HCT116 (cell line): ENCODE measurements at regions not wholly inside any gene's neighbourhood (a gene's known extent, or its start where the extent isn't known, plus 50 kb on each side); places are given as distances from the start of the nearest gene placed in this dataset.

ENCODE experiments used
- ATAC-seq: fragments of 200-7000 bp; cut with Tn5 transposase; 2 replicates; pipeline ENCODE4 v1.9.1; 2020; ENCODE audit warnings: mild to moderate bottlenecking, moderate library complexity
- BruUV-seq: library from RNA; stranded (reverse); fragments of 400-500 nt; replicated peaks from 2 replicates; lab custom pipeline; 2021; lab: Mats Ljungman, UMichigan
- CTCF ChIA-PET: fragments of 300-600 bp; sonication (Branson Sonifier 250); formaldehyde crosslinking; loops from one replicate; lab custom pipeline; 2021; ENCODE audit warnings: antibody characterized with exemption; lab: Charles Lee
- POLR2A ChIA-PET: fragments of 300-600, 350-600 bp; sonication (Branson Sonifier 250); formaldehyde crosslinking; loops from one replicate; lab custom pipeline; 2021; ENCODE audit warnings: antibody characterized with exemption; lab: Charles Lee
- RAD21 ChIA-PET, 2 experiments: fragments of 300-600 bp; sonication (Branson Sonifier 250); formaldehyde crosslinking; loops; one replicate each; lab custom pipeline; 2023; ENCODE audit warnings: low total read pairs in 2 of 2; ENCODE audit not compliant: uncharacterized antibody in 2 of 2, unreplicated experiment in 2 of 2, low non-redundant PET in 1 of 2; lab: Charles Lee
- DNase-seq: peaks from one replicate; pipeline ENCODE4 v3.0.0-alpha.2; 2010; ENCODE audit warnings: low read depth, low spot score
- H2AFZ ChIP-seq: fragments of 200-600 bp; shearing (Covaris generic), sonication (generic); 2 replicates; pipeline ENCODE4 v1.6.1; 2017; ENCODE audit warnings: low read depth, mixed run types, mixed read lengths, antibody characterized with exemption, low read length; ENCODE audit not compliant: poor library complexity, severe bottlenecking
- H3K27ac ChIP-seq: 2 replicates; pipeline ENCODE4 v1.5.1; 2012; ENCODE audit warnings: low read depth, low read length
- H3K27me3 ChIP-seq: fragments of 200-600 bp; sonication (generic); 2 replicates; pipeline ENCODE4 v1.6.1; 2016; ENCODE audit warnings: mixed run types, low read length, mixed read lengths; ENCODE audit not compliant: insufficient read depth
- H3K36me3 ChIP-seq, 2 experiments: fragments of 200-500 bp in 1 of 2; fragments of 200-600 bp in 1 of 2; sonication (Bioruptor generic) in 1 of 2; sonication (generic) in 1 of 2; 2 replicates each; pipeline versions ENCODE4 v1.5.1 to v1.6.1; 2014 to 2016; ENCODE audit warnings: low read length in 2 of 2, inconsistent platforms in 1 of 2, mixed read lengths in 1 of 2, mixed run types in 1 of 2; ENCODE audit not compliant: insufficient read depth in 2 of 2, control insufficient read depth in 1 of 2
- H3K4me1 ChIP-seq, 2 experiments: fragments of 200-600 bp in 1 of 2; sonication (generic) in 1 of 2; 2 replicates each; pipeline versions ENCODE4 v1.5.1 to v1.6.1; 2012 to 2017; ENCODE audit warnings: low read length in 2 of 2, inconsistent platforms in 1 of 2, mild to moderate bottlenecking in 1 of 2, mixed read lengths in 1 of 2, mixed run types in 1 of 2, moderate library complexity in 1 of 2; ENCODE audit not compliant: insufficient read depth in 2 of 2, control insufficient read depth in 1 of 2
- H3K4me2 ChIP-seq: fragments of 200-600 bp; sonication (generic); 2 replicates; pipeline ENCODE4 v1.6.1; 2017; ENCODE audit warnings: mixed run types, low read length, mixed read lengths
- H3K4me3 ChIP-seq, 2 experiments: fragments of 200-600 bp in 1 of 2; sonication (generic) in 1 of 2; replicated peaks in 1 of 2; 2 replicates each; pipeline ENCODE4 v1.5.1; 2011 to 2016; ENCODE audit warnings: low read length in 2 of 2, control low read depth in 1 of 2, low read depth in 1 of 2, mild to moderate bottlenecking in 1 of 2, mixed read lengths in 1 of 2, mixed run types in 1 of 2
- H3K79me2 ChIP-seq: fragments of 200-600 bp; sonication (generic); 2 replicates; pipeline ENCODE4 v1.6.1; 2017; ENCODE audit warnings: mild to moderate bottlenecking, mixed run types, low read length, moderate library complexity, mixed read lengths; ENCODE audit not compliant: insufficient read depth
- H3K9ac ChIP-seq: fragments of 200-600 bp; sonication (generic); 2 replicates; pipeline ENCODE4 v1.6.1; 2016; ENCODE audit warnings: low read length, mixed read lengths
- H3K9me2 ChIP-seq: fragments of 200-600 bp; sonication (generic), shearing (Covaris generic); 2 replicates; pipeline ENCODE4 v1.6.1; 2017; ENCODE audit warnings: mixed run types, mild to moderate bottlenecking, moderate library complexity; ENCODE audit not compliant: insufficient read depth
- H3K9me3 ChIP-seq, 2 experiments: fragments of 200-500 bp in 1 of 2; fragments of 200-600 bp in 1 of 2; sonication (Bioruptor generic) in 1 of 2; sonication (generic) in 1 of 2; 2 replicates each; pipeline ENCODE4 v1.6.1; 2014 to 2017; ENCODE audit warnings: low read length in 2 of 2, mixed read lengths in 2 of 2, inconsistent platforms in 1 of 2, low read depth in 1 of 2, mild to moderate bottlenecking in 1 of 2, mixed run types in 1 of 2, moderate library complexity in 1 of 2; ENCODE audit not compliant: control insufficient read depth in 1 of 2, insufficient read depth in 1 of 2
- H4K20me1 ChIP-seq: fragments of 200-600 bp; sonication (generic), shearing (Covaris generic); 2 replicates; pipeline ENCODE4 v1.6.1; 2017; ENCODE audit warnings: mixed run types, mild to moderate bottlenecking, moderate library complexity; ENCODE audit not compliant: insufficient read depth
- CEBPB ChIP-seq: IDR thresholded peaks from 2 replicates; pipeline ENCODE4 v1.6.1; 2012; ENCODE audit warnings: low read depth
- EGR1 ChIP-seq: IDR thresholded peaks from 2 replicates; pipeline ENCODE4 v1.6.1; 2012; ENCODE audit warnings: low read depth
- ELF1 ChIP-seq: IDR thresholded peaks from 2 replicates; pipeline ENCODE4 v1.6.1; 2012; ENCODE audit warnings: low read depth, borderline replicate concordance
- EZH2 ChIP-seq: fragments of 200-600 bp; sonication (generic); IDR thresholded peaks from 2 replicates; pipeline ENCODE4 v1.6.1; 2017; ENCODE audit warnings: antibody characterized with exemption, mixed run types
- EZH2phosphoT487 ChIP-seq: fragments of 200-600 bp; IDR thresholded peaks from 2 replicates; pipeline ENCODE4 v1.6.1; 2018; ENCODE audit warnings: antibody characterized with exemption, borderline replicate concordance
- FOSL1 ChIP-seq: IDR thresholded peaks from 2 replicates; pipeline ENCODE4 v1.6.1; 2012; ENCODE audit warnings: low read depth
- JUND ChIP-seq: IDR thresholded peaks from 2 replicates; pipeline ENCODE4 v1.6.1; 2012
- POLR2AphosphoS5 ChIP-seq: IDR thresholded peaks from 2 replicates; pipeline ENCODE4 v1.6.1; 2011; ENCODE audit warnings: mild to moderate bottlenecking, low read depth, low read length, moderate library complexity
- SP1 ChIP-seq: IDR thresholded peaks from 2 replicates; pipeline ENCODE4 v1.6.1; 2012; ENCODE audit warnings: low read depth
- TCF7L2 ChIP-seq: IDR thresholded peaks from 2 replicates; pipeline ENCODE4 v1.7.0; 2011; ENCODE audit warnings: borderline replicate concordance, inconsistent platforms; ENCODE audit not compliant: insufficient read depth, insufficient read length; ENCODE audit errors: extremely low read depth
- YY1 ChIP-seq: IDR thresholded peaks from 2 replicates; pipeline ENCODE4 v1.6.1; 2011; ENCODE audit warnings: low read length, low read depth, moderate library complexity, mild to moderate bottlenecking; ENCODE audit not compliant: insufficient replicate concordance; ENCODE audit errors: extremely low read depth
- ZFX ChIP-seq: fragments of 450-650 bp; IDR thresholded peaks from 2 replicates; pipeline ENCODE4 v1.6.1; 2017
- ZNF274 ChIP-seq: fragments of 200-500 bp; sonication (Bioruptor generic); IDR thresholded peaks from 2 replicates; pipeline ENCODE4 v1.6.1; 2014; ENCODE audit warnings: mild to moderate bottlenecking, low read depth, low read length, inconsistent platforms
- intact Hi-C: fragments of 100-400 bp; cut with micrococcal nuclease; formaldehyde crosslinking; loops from 2 replicates; pipeline ENCODE4 v1.10.0; 2022
- TF ChIP-seq, protein P1 (sequence below), 3 experiments: fragments of 200-600 bp in 1 of 3; sonication (generic) in 1 of 3; IDR thresholded peaks in 2 of 3; conservative IDR thresholded peaks in 1 of 3; 2 replicates each; pipeline ENCODE4 v1.5.1; 2012 to 2017; ENCODE audit warnings: low read depth in 2 of 3, low read length in 2 of 3, antibody characterized with exemption in 1 of 3, borderline replicate concordance in 1 of 3, control low read depth in 1 of 3, mild to moderate bottlenecking in 1 of 3, mixed read lengths in 1 of 3, mixed run types in 1 of 3, moderate library complexity in 1 of 3; ENCODE audit not compliant: insufficient read depth in 1 of 3
- TF ChIP-seq, protein P2 (sequence below): IDR thresholded peaks from 2 replicates; pipeline ENCODE4 v1.6.1; 2012
- TF ChIP-seq, protein P3 (sequence below): IDR thresholded peaks from 2 replicates; pipeline ENCODE4 v1.6.1; 2012; ENCODE audit warnings: low read depth

DNA sequence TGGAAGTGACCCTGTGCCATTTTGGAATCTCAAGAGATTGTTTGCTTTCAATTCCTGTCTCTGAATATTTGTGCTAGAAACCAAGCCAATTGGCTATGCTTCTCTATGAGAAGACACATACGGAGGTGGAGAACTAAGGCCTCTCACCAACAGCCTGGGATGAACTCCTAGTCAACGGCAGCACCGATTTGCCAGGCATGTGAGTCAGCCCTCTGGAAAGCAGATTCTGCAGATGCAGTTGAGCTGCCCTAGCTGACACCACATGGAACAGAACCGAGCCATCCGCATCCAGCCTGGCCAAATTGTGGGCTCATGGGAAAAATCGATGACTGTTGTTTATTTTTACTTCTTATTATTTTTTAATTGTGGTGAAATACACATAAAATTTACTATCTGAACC, 58.2 kb upstream of the WDFY3 start:
- CTCF ChIA-PET = no interaction called here
- H3K27ac ChIP-seq = no peak overlapping the region
- no peaks in the 10 kb centered on the region for H3K4me1 ChIP-seq
- no peaks in the 10 kb centered on the region for H3K36me3 ChIP-seq
- no peaks in the 10 kb centered on the region for H4K20me1 ChIP-seq
- no peak overlapping the region for H3K9ac ChIP-seq
- no peaks in the 10 kb centered on the region for H3K9me2 ChIP-seq
- BruUV-seq = no TSS peak
- POLR2A ChIA-PET = no interaction called here
- H2AFZ ChIP-seq = no peak overlapping the region
- ATAC-seq = no peak
- no peak overlapping the region for H3K4me3 ChIP-seq
- TF ChIP-seq FOSL1 (no peak), JUND (no peak), YY1 (no peak), CEBPB (no peak)
- TF ChIP-seq, all 23 proteins: peak for 0
- no peaks in the 10 kb centered on the region for H3K79me2 ChIP-seq
- H3K9me3 ChIP-seq = no peaks in the 10 kb centered on the region; a peak in 1 of 4 replicates
- no peak for DNase-seq
- intact Hi-C loops = no loop called here
- H3K4me2 ChIP-seq = no peak overlapping the region
- RAD21 ChIA-PET = no interaction called here
- no peaks in the 10 kb centered on the region for H3K27me3 ChIP-seq

DNA sequence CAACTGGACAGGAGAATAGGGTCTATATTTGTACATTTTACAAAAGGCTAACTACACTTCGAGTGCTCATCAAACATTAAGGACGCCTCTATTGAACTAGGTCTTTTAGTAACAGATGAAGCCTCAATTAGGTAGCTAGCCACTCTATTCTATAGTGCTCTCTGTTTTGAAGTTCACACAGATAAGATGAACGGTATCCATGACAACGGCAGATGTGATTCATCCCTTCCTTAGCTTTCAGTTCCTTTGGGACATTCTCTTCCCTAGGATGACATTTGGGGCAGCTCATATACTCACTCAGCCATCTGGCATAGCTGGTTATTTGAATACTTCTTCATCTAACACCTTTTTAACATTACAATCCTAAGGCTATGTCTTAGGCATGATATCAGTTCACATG, 62.4 kb upstream of the WDFY3 start:
- Histone ChIP-seq H3K9me3 (no peaks in the 10 kb centered on the region; a peak in 1 of 4 replicates), H3K27me3 (no peaks in the 10 kb centered on the region), H3K9ac (no peak overlapping the region), H4K20me1 (no peaks in the 10 kb centered on the region), H3K9me2 (no peaks in the 10 kb centered on the region), H3K27ac (no peak overlapping the region), H2AFZ (no peak overlapping the region), H3K4me2 (no peak overlapping the region), H3K4me1 (no peaks in the 10 kb centered on the region), H3K4me3 (no peak overlapping the region), H3K36me3 (no peaks in the 10 kb centered on the region), H3K79me2 (no peaks in the 10 kb centered on the region)
- BruUV-seq = no TSS peak
- ChIA-PET CTCF (no interaction called here), RAD21 (no interaction called here), POLR2A (no interaction called here)
- ATAC-seq (no peak), DNase-seq (no peak)
- intact Hi-C loops = no loop called here
- TF ChIP-seq EZH2 = no peak
- TF ChIP-seq EZH2phosphoT487 = no peak
- no peak for TF ChIP-seq POLR2AphosphoS5
- TF ChIP-seq FOSL1 = no peak
- no peak for TF ChIP-seq JUND
- TF ChIP-seq, protein P1, sequence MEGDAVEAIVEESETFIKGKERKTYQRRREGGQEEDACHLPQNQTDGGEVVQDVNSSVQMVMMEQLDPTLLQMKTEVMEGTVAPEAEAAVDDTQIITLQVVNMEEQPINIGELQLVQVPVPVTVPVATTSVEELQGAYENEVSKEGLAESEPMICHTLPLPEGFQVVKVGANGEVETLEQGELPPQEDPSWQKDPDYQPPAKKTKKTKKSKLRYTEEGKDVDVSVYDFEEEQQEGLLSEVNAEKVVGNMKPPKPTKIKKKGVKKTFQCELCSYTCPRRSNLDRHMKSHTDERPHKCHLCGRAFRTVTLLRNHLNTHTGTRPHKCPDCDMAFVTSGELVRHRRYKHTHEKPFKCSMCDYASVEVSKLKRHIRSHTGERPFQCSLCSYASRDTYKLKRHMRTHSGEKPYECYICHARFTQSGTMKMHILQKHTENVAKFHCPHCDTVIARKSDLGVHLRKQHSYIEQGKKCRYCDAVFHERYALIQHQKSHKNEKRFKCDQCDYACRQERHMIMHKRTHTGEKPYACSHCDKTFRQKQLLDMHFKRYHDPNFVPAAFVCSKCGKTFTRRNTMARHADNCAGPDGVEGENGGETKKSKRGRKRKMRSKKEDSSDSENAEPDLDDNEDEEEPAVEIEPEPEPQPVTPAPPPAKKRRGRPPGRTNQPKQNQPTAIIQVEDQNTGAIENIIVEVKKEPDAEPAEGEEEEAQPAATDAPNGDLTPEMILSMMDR (IDR thresholded peaks at IDR 0.05 in 2 of 3, conservative IDR thresholded peaks at IDR 0.05 in 1 of 3; ENCODE audit: borderline replicate concordance in 1 of 3, insufficient read depth in 1 of 3, low read depth in 2 of 3, low read length in 2 of 3) = no peak
- no peak for TF ChIP-seq TCF7L2
- no peak for TF ChIP-seq ZNF274
- TF ChIP-seq ZFX = no peak
- no peak for TF ChIP-seq ELF1
- no peak for TF ChIP-seq SP1
- TF ChIP-seq, protein P2, sequence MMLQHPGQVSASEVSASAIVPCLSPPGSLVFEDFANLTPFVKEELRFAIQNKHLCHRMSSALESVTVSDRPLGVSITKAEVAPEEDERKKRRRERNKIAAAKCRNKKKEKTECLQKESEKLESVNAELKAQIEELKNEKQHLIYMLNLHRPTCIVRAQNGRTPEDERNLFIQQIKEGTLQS = no peak
- TF ChIP-seq, protein P3, sequence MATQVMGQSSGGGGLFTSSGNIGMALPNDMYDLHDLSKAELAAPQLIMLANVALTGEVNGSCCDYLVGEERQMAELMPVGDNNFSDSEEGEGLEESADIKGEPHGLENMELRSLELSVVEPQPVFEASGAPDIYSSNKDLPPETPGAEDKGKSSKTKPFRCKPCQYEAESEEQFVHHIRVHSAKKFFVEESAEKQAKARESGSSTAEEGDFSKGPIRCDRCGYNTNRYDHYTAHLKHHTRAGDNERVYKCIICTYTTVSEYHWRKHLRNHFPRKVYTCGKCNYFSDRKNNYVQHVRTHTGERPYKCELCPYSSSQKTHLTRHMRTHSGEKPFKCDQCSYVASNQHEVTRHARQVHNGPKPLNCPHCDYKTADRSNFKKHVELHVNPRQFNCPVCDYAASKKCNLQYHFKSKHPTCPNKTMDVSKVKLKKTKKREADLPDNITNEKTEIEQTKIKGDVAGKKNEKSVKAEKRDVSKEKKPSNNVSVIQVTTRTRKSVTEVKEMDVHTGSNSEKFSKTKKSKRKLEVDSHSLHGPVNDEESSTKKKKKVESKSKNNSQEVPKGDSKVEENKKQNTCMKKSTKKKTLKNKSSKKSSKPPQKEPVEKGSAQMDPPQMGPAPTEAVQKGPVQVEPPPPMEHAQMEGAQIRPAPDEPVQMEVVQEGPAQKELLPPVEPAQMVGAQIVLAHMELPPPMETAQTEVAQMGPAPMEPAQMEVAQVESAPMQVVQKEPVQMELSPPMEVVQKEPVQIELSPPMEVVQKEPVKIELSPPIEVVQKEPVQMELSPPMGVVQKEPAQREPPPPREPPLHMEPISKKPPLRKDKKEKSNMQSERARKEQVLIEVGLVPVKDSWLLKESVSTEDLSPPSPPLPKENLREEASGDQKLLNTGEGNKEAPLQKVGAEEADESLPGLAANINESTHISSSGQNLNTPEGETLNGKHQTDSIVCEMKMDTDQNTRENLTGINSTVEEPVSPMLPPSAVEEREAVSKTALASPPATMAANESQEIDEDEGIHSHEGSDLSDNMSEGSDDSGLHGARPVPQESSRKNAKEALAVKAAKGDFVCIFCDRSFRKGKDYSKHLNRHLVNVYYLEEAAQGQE = no peak
- no peak for TF ChIP-seq EGR1
